ENCODE measurements at regions not wholly inside any gene's neighbourhood (a gene's known extent, or its start where the extent isn't known, plus 50 kb on each side); places are given as distances from the start of the nearest gene placed in this dataset.

GRCh38 chr3:144375088-144375487, 403.5 kb downstream of the DIPK2A start:
- TF ChIP-seq, protein P1, sequence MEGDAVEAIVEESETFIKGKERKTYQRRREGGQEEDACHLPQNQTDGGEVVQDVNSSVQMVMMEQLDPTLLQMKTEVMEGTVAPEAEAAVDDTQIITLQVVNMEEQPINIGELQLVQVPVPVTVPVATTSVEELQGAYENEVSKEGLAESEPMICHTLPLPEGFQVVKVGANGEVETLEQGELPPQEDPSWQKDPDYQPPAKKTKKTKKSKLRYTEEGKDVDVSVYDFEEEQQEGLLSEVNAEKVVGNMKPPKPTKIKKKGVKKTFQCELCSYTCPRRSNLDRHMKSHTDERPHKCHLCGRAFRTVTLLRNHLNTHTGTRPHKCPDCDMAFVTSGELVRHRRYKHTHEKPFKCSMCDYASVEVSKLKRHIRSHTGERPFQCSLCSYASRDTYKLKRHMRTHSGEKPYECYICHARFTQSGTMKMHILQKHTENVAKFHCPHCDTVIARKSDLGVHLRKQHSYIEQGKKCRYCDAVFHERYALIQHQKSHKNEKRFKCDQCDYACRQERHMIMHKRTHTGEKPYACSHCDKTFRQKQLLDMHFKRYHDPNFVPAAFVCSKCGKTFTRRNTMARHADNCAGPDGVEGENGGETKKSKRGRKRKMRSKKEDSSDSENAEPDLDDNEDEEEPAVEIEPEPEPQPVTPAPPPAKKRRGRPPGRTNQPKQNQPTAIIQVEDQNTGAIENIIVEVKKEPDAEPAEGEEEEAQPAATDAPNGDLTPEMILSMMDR (IDR thresholded peaks at IDR 0.05) = no peak
- no peak for TF ChIP-seq POLR2A (IDR thresholded peaks at IDR 0.05)

All from body of pancreas (tissue), 4 donors.